ENCODE measurements at regions not wholly inside any gene's neighbourhood (a gene's known extent, or its start where the extent isn't known, plus 50 kb on each side); places are given as distances from the start of the nearest gene placed in this dataset.

DNA sequence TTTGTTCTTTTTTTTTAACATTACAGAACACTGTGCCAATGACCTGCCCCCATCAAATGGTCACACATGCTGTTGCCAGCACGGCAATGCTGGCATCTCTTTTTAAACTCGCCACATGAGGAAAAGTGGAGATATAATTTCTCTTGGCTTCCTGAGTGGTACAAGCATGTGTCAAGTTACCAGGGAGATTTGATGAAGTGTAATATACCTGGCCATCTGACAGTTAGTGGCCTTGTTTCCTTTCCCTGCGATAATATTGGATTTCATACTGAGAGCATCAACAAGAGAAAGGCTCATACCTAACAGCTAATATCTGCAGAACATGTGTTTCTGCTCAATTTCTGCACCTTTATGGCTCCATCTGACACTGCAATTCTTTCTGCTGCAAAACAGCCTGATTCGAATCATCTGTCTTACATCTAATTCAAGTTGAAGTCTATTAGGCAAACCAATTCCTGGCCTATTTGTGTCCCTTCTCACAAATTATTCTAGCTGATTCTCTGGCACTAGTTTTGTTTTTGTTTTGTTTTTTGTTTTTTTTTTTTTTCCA, 519.5 kb downstream of the PREX1 start:
- Histone ChIP-seq H3K9me3 (ENCODE audit: control insufficient read depth, insufficient read depth, low read depth, low read length) (no peaks in the 10 kb centered on the region), H3K9ac (ENCODE audit: low read length) (no peak overlapping the region), H3K4me1 (ENCODE audit: control insufficient read depth, insufficient read depth, low read length) (peaks cover 13% of the 10 kb centered on the region; the same call in 1 of the 2 replicates), H3K36me3 (ENCODE audit: control insufficient read depth, insufficient read depth, low read length) (no peaks in the 10 kb centered on the region), H3K4me3 (ENCODE audit: low read depth, low read length) (no peak overlapping the region), H3K27me3 (ENCODE audit: control insufficient read depth, insufficient read depth, low read length) (no peaks in the 10 kb centered on the region), H3K27ac (ENCODE audit: low read depth, low read length) (no peak overlapping the region)

DNA sequence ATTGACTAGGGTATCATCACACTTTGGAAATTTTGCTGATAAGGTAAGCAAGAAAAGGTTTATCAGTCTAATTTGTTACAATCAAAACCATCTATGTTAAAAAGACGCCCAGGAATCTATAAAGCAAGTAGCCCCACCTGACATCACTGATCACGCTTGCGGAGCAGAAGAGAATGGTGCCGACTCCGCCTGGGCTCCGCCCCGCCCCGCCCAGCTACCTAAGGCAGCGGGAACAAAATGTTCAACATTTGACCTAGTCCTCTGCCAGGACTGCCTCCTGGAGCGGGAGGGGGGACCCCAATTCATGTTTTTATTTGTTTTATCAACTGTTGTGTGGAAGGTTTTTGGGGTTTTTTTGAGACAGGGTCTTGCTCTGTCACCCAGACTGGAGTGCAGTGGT, 520.5 kb downstream of the PREX1 start:
- Histone ChIP-seq H3K36me3 (ENCODE audit: control insufficient read depth, insufficient read depth, low read length) (no peaks in the 10 kb centered on the region), H3K9ac (ENCODE audit: low read length) (no peak overlapping the region), H3K9me3 (ENCODE audit: control insufficient read depth, insufficient read depth, low read depth, low read length) (no peaks in the 10 kb centered on the region), H3K4me1 (ENCODE audit: control insufficient read depth, insufficient read depth, low read length) (peaks cover 13% of the 10 kb centered on the region; the same call in 1 of the 2 replicates), H3K27me3 (ENCODE audit: control insufficient read depth, insufficient read depth, low read length) (no peaks in the 10 kb centered on the region), H3K27ac (ENCODE audit: low read depth, low read length) (no peak overlapping the region), H3K4me3 (ENCODE audit: low read depth, low read length) (no peak overlapping the region)

DNA sequence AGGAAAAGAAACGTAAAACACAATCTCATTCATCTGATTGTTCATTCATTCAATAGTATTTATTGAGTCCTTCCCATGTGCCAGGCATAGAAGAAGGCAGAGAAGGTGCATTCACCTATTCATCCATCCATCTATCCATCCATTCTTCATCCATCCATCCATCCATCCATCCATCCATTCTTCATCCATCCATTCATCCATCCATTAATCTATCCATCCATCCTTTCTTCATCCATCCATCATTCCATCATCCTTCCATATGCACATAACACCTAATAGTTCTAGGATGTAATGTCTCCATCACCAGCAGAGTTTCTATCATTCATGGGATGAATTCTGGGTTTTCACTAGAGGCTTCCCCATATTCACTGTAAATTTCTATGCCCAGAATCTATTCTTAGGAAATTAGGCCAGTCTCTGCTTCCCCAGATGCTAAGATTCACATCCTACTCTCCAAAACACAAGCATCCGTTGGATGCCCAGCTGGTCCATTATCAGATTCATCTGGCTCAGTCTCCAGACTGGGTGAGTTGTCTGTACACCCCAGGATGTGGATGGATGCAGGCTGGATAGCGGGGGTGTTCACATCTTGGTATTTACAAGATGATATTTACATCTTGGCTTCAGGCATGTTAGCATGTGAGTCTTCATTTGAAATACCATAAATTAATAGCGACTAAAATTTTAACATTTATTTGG, 517.7 kb upstream of the SULF2 start:
- H3K27ac ChIP-seq (ENCODE audit: low read depth, low read length), result no peak overlapping the region
- H3K9me3 ChIP-seq (ENCODE audit: control insufficient read depth, insufficient read depth, low read depth, low read length), result peaks cover 3% of the 10 kb centered on the region; the same call in 1 of the 2 replicates
- no peaks in the 10 kb centered on the region for H3K36me3 ChIP-seq (ENCODE audit: control insufficient read depth, insufficient read depth, low read length)
- H3K4me1 ChIP-seq (ENCODE audit: control insufficient read depth, insufficient read depth, low read length), result no peaks in the 10 kb centered on the region
- H3K27me3 ChIP-seq (ENCODE audit: control insufficient read depth, insufficient read depth, low read length), result no peaks in the 10 kb centered on the region
- H3K4me3 ChIP-seq (ENCODE audit: low read depth, low read length), result no peak overlapping the region
- H3K9ac ChIP-seq (ENCODE audit: low read length), result no peak overlapping the region

DNA sequence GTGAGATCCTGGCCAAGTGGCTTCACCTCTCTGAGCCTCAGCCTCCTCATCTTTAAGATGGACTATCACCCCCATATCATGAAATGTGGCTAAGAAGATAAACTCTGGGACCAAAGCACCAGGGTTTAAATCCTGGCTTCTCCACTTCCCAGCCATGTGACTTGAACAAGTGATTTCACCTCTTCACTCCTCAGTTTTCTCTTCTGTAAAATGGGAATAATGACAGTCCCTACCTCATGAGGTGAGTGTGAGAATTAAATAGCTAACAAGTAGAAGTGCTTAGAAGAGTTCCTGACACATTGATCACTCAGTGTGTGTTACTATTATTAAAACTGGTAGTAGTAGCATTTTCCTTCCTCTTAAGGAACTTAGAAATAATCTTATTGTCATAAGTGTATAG, 516.9 kb upstream of the SULF2 start:
- no peak overlapping the region for H3K9ac ChIP-seq (ENCODE audit: low read length)

DNA sequence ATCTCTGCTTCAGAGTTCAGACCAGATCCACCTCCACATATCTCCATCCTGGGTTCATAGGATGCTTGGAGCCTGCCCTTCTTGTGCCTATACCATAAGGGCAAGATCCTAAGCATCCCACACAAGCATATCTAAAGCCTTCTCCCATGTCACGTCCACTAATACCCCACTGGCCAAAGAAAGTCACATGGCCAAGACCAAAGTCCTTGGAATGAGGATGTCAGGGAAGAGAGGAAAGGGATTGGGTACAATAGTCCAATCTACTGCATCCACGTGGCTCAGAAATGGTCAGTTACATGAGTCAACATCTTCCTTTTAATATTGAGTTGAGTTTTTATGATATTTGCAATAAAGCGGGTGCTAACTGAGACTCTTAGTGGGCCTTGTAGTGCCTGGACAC, 515.9 kb upstream of the SULF2 start:
- Histone ChIP-seq H3K4me3 (ENCODE audit: low read depth, low read length) (no peak overlapping the region), H3K27ac (ENCODE audit: low read depth, low read length) (no peak overlapping the region), H3K36me3 (ENCODE audit: control insufficient read depth, insufficient read depth, low read length) (no peaks in the 10 kb centered on the region), H3K9me3 (ENCODE audit: control insufficient read depth, insufficient read depth, low read depth, low read length) (peaks cover 6% of the 10 kb centered on the region; the same call in 1 of the 2 replicates), H3K9ac (ENCODE audit: low read length) (no peak overlapping the region), H3K4me1 (ENCODE audit: control insufficient read depth, insufficient read depth, low read length) (peaks cover 6% of the 10 kb centered on the region; the same call in 1 of the 2 replicates), H3K27me3 (ENCODE audit: control insufficient read depth, insufficient read depth, low read length) (no peaks in the 10 kb centered on the region)

More for the DNA sequence above, 516.9 kb upstream of the SULF2 start:
- H3K4me1 ChIP-seq (ENCODE audit: control insufficient read depth, insufficient read depth, low read length), result no peaks in the 10 kb centered on the region
- peaks cover 6% of the 10 kb centered on the region; the same call in 1 of the 2 replicates for H3K9me3 ChIP-seq (ENCODE audit: control insufficient read depth, insufficient read depth, low read depth, low read length)
- no peak overlapping the region for H3K4me3 ChIP-seq (ENCODE audit: low read depth, low read length)
- H3K27me3 ChIP-seq (ENCODE audit: control insufficient read depth, insufficient read depth, low read length), result no peaks in the 10 kb centered on the region
- H3K36me3 ChIP-seq (ENCODE audit: control insufficient read depth, insufficient read depth, low read length), result no peaks in the 10 kb centered on the region
- no peak overlapping the region for H3K27ac ChIP-seq (ENCODE audit: low read depth, low read length)

DNA sequence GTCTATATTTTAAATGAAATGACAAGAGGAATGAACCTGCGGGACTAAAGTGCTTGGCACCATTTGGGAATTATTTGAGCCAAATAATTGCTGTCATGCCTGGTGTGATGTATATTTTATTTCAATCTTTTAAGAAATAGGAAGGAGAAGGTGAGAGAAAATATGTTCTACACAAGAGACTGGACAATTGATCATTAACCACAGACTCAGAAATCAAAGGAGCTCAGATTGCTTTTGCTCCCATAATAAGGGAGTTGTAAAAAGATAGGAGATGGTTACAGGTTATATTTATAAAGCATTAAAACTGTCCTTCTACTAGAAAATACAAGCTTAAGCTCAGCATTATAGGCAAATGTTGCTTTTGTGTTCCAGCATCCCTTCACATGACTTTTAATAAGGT, 515.2 kb upstream of the SULF2 start:
- Histone ChIP-seq H3K4me1 (ENCODE audit: control insufficient read depth, insufficient read depth, low read length) (peaks cover 11% of the 10 kb centered on the region; the same call in 1 of the 2 replicates), H3K27ac (ENCODE audit: low read depth, low read length) (no peak overlapping the region), H3K36me3 (ENCODE audit: control insufficient read depth, insufficient read depth, low read length) (no peaks in the 10 kb centered on the region)

DNA sequence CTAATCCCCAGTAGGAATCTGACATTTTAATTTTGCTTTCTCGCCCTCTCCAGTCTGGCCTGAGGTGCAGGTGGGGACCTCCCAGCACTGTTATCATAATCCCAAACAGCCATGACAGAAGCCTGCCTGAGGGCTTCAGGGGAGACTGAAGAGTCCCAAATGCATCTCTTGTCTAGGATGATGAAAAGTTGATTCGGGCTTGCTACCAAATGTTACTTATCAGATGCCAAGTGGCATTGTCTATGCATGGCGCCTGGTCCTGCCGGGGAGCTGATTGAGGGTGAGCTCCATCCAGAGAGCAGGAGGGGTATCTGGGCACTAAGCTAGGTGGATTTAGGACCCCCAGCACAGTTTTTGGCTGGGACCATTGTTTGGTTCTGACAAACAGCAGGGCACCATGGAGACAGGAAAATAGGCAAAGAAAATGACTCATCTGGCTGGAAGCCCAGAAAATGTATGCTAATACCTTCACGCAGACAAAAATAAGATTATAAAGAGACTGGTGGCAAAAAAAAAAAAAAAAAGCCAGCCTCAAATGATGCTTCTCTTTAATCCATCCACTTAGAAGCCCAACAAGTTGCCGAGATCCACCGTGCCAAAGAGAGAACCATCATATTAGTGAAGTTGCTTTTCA, 513.7 kb upstream of the SULF2 start:
- H3K9me3 ChIP-seq (ENCODE audit: control insufficient read depth, insufficient read depth, low read depth, low read length), result peaks cover 6% of the 10 kb centered on the region; the same call in 1 of the 2 replicates

More for the DNA sequence above, 515.2 kb upstream of the SULF2 start:
- Histone ChIP-seq H3K9me3 (ENCODE audit: control insufficient read depth, insufficient read depth, low read depth, low read length) (peaks cover 6% of the 10 kb centered on the region; the same call in 1 of the 2 replicates), H3K27me3 (ENCODE audit: control insufficient read depth, insufficient read depth, low read length) (no peaks in the 10 kb centered on the region), H3K9ac (ENCODE audit: low read length) (no peak overlapping the region), H3K4me3 (ENCODE audit: low read depth, low read length) (no peak overlapping the region)

DNA sequence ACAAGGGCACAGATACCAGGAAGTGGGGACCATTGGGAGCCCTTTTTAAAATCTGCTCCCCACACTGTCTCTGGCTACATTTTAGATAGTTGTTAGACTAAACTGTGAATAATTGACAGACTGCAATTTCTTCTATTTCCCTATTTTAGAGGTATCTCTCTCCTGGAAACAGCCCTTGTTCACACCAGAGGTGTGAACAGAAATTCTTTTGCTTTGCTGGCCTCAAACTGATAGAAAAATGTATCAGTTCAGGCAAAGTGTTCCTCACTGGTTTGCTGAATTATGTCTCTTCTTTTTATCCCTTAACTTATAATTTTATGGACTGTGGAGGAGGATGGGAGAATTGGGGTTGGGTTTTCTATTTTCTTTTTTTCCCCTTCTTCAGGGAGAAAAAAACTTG, 513.2 kb upstream of the SULF2 start:
- no peaks in the 10 kb centered on the region for H3K36me3 ChIP-seq (ENCODE audit: control insufficient read depth, insufficient read depth, low read length)
- no peak overlapping the region for H3K4me3 ChIP-seq (ENCODE audit: low read depth, low read length)
- peaks cover 6% of the 10 kb centered on the region; the same call in 1 of the 2 replicates for H3K9me3 ChIP-seq (ENCODE audit: control insufficient read depth, insufficient read depth, low read depth, low read length)
- no peaks in the 10 kb centered on the region for H3K27me3 ChIP-seq (ENCODE audit: control insufficient read depth, insufficient read depth, low read length)
- H3K27ac ChIP-seq (ENCODE audit: low read depth, low read length), result no peak overlapping the region
- peaks cover 30% of the 10 kb centered on the region for H3K4me1 ChIP-seq (ENCODE audit: control insufficient read depth, insufficient read depth, low read length)
- no peak overlapping the region for H3K9ac ChIP-seq (ENCODE audit: low read length)

More for the DNA sequence above, 513.7 kb upstream of the SULF2 start:
- H3K4me1 ChIP-seq (ENCODE audit: control insufficient read depth, insufficient read depth, low read length), result peaks cover 26% of the 10 kb centered on the region
- no peaks in the 10 kb centered on the region for H3K27me3 ChIP-seq (ENCODE audit: control insufficient read depth, insufficient read depth, low read length)
- no peak overlapping the region for H3K4me3 ChIP-seq (ENCODE audit: low read depth, low read length)
- no peak overlapping the region for H3K27ac ChIP-seq (ENCODE audit: low read depth, low read length)
- no peak overlapping the region for H3K9ac ChIP-seq (ENCODE audit: low read length)
- no peaks in the 10 kb centered on the region for H3K36me3 ChIP-seq (ENCODE audit: control insufficient read depth, insufficient read depth, low read length)

DNA sequence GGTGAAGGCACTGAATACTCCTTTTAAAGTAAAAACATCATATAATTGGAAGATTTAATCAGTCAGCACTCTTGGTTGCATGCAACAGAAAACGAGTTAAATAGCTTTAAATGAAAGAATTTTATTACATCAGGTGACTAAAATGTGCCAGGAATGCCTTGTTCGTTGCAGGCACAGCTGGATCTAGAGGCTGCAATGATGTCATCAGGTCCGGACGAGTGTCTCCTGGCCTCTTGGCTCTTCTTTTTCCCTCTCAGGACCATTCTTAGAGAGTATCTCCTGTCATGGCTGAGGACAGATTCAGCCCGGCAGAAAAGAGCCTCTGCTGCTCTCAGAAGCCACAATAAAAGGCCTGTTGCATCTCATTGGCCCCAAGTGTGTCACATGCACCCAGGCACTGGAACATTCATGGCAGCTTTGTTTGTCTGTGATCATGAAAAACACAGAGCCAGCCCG, 510.7 kb upstream of the SULF2 start:
- H3K9me3 ChIP-seq (ENCODE audit: control insufficient read depth, insufficient read depth, low read depth, low read length), result peaks cover 6% of the 10 kb centered on the region; the same call in 1 of the 2 replicates
- H3K4me3 ChIP-seq (ENCODE audit: low read depth, low read length), result no peak overlapping the region
- H3K27me3 ChIP-seq (ENCODE audit: control insufficient read depth, insufficient read depth, low read length), result no peaks in the 10 kb centered on the region
- H3K9ac ChIP-seq (ENCODE audit: low read length), result peak overlapping the region; percentile 54
- no peaks in the 10 kb centered on the region for H3K36me3 ChIP-seq (ENCODE audit: control insufficient read depth, insufficient read depth, low read length)
- peaks cover 51% of the 10 kb centered on the region for H3K4me1 ChIP-seq (ENCODE audit: control insufficient read depth, insufficient read depth, low read length)
- peak overlapping the region; percentile 55; the same call in 1 of the 2 replicates for H3K27ac ChIP-seq (ENCODE audit: low read depth, low read length)

DNA sequence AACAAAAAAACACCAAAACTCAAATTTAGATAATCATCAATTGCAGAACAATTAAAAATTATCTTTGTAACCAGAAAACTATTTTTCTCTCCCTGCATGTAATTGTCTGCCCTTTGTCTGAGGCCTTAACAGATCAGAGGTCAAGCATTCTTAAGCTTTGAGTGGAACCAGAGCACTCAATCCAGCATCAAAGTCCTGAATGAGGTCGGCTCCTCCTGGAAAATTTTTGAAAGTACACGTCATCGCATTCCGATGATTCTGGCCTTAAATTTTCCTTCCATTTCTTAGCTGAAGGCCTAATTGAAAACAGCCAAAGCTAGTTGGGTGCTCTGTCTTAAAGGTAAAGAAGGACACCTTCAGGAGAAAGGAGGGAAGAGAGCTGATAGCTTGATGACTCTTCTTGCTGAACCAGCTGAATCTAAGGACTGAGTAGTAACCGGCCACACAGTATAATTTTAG, 510.2 kb upstream of the SULF2 start:
- peak overlapping the region; percentile 93 for H3K27ac ChIP-seq (ENCODE audit: low read depth, low read length)
- no peaks in the 10 kb centered on the region for H3K27me3 ChIP-seq (ENCODE audit: control insufficient read depth, insufficient read depth, low read length)
- peaks cover 51% of the 10 kb centered on the region for H3K4me1 ChIP-seq (ENCODE audit: control insufficient read depth, insufficient read depth, low read length)
- H3K9me3 ChIP-seq (ENCODE audit: control insufficient read depth, insufficient read depth, low read depth, low read length), result peaks cover 6% of the 10 kb centered on the region; the same call in 1 of the 2 replicates
- no peaks in the 10 kb centered on the region for H3K36me3 ChIP-seq (ENCODE audit: control insufficient read depth, insufficient read depth, low read length)
- peak overlapping the region; percentile 70 for H3K9ac ChIP-seq (ENCODE audit: low read length)
- H3K4me3 ChIP-seq (ENCODE audit: low read depth, low read length), result no peak overlapping the region

DNA sequence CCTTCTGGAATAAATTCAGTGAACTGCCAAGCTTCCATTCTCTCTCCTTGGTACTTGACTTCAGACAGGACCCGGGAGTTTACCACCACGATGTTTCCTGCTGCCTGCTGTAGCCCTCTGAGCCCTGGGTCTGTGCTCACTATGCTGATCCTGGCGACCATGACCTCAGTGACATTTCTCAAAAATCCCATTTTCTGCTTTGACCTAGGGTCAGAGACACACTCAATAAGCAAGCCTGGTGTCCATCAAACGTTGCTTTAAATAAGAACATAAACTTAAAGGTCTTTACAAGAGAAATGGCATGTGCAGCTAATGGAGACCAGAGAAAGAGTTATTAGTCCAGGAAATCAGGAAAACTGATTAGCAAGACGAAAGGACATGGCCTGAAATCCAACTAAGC, 509.7 kb upstream of the SULF2 start:
- peaks cover 54% of the 10 kb centered on the region for H3K4me1 ChIP-seq (ENCODE audit: control insufficient read depth, insufficient read depth, low read length)
- peak overlapping the region; percentile 93 for H3K27ac ChIP-seq (ENCODE audit: low read depth, low read length)
- H3K9me3 ChIP-seq (ENCODE audit: control insufficient read depth, insufficient read depth, low read depth, low read length), result peaks cover 6% of the 10 kb centered on the region; the same call in 1 of the 2 replicates
- H3K4me3 ChIP-seq (ENCODE audit: low read depth, low read length), result no peak overlapping the region
- no peaks in the 10 kb centered on the region for H3K27me3 ChIP-seq (ENCODE audit: control insufficient read depth, insufficient read depth, low read length)
- no peaks in the 10 kb centered on the region for H3K36me3 ChIP-seq (ENCODE audit: control insufficient read depth, insufficient read depth, low read length)
- peak overlapping the region; percentile 70 for H3K9ac ChIP-seq (ENCODE audit: low read length)
